B cell (primary cell): ENCODE measurements at regions not wholly inside any gene's neighbourhood (a gene's known extent, or its start where the extent isn't known, plus 50 kb on each side); places are given as distances from the start of the nearest gene placed in this dataset.

Experiments used
- ATAC-seq: fragments of 200-7000 bp; cut with Tn5 transposase; one replicate; pipeline ENCODE4 v1.10.0; 2021; ENCODE audit warnings: low read depth, mild to moderate bottlenecking, moderate number of reproducible peaks, moderate library complexity
- CTCF ChIA-PET: fragments of 350-600 bp; sonication (Branson Sonifier 250); formaldehyde crosslinking; loops from one replicate; lab custom pipeline; 2021; ENCODE audit warnings: antibody characterized with exemption, inconsistent platforms; lab: Charles Lee
- POLR2A ChIA-PET: fragments of 350-600 bp; sonication (Branson Sonifier 250); formaldehyde crosslinking; loops from one replicate; lab custom pipeline; 2021; ENCODE audit warnings: antibody characterized with exemption; lab: Charles Lee
- DNase-seq: peaks from one replicate; pipeline ENCODE4 v3.0.0; 2013
- H2AFZ ChIP-seq: 2 replicates; pipeline ENCODE4 v1.6.1; 2012; ENCODE audit warnings: mild to moderate bottlenecking, low read depth, low read length; ENCODE audit not compliant: insufficient read depth, poor library complexity, severe bottlenecking
- H3K27ac ChIP-seq, 2 donors: 1 replicate in 1 of 2; 2 replicates in 1 of 2; pipeline ENCODE4 v1.5.1; 2012 to 2013; ENCODE audit warnings: low read length in 2 of 2, mild to moderate bottlenecking in 2 of 2, moderate library complexity in 1 of 2
- H3K27me3 ChIP-seq, 4 experiments: fragments of 200-600 bp in 1 of 4; sonication (generic) in 1 of 4; replicated peaks in 1 of 4; 1 replicate in 2 of 4; 2 replicates in 2 of 4; pipeline versions ENCODE4 v1.6.1 to v1.7.0; 2013 to 2016; ENCODE audit warnings: low read length in 3 of 4, mild to moderate bottlenecking in 2 of 4, mixed read lengths in 1 of 4, moderate library complexity in 1 of 4; ENCODE audit not compliant: insufficient read depth in 4 of 4, control insufficient read depth in 3 of 4; ENCODE audit errors: control extremely low read depth in 1 of 4
- H3K36me3 ChIP-seq, 2 experiments: replicated peaks in 1 of 2; 1 replicate in 1 of 2; 2 replicates in 1 of 2; pipeline versions ENCODE4 v1.6.1 to v1.7.1; 2013; ENCODE audit warnings: low read length in 1 of 2; ENCODE audit not compliant: insufficient read depth in 2 of 2, control insufficient read depth in 1 of 2; ENCODE audit errors: control extremely low read depth in 1 of 2, extremely low read depth in 1 of 2
- H3K4me1 ChIP-seq, 2 donors: fragments of 200-600 bp in 1 of 2; sonication (generic) in 1 of 2; 1 replicate in 1 of 2; 2 replicates in 1 of 2; pipeline versions ENCODE4 v1.5.1 to v1.6.1; 2013 to 2017; ENCODE audit warnings: low read length in 2 of 2; ENCODE audit not compliant: control insufficient read depth in 2 of 2, insufficient read depth in 2 of 2
- H3K4me2 ChIP-seq: replicated peaks from 2 replicates; pipeline ENCODE3; 2012; ENCODE audit warnings: mild to moderate bottlenecking, low read depth, low read length; ENCODE audit not compliant: poor library complexity, severe bottlenecking
- H3K4me3 ChIP-seq, 5 experiments: fragments of 200-600 bp in 1 of 5; sonication (generic) in 1 of 5; 1 replicate in 3 of 5; 2 replicates in 2 of 5; pipeline versions ENCODE4 v1.5.1 to v1.7.0; 2011 to 2016; ENCODE audit warnings: low read length in 4 of 5, mild to moderate bottlenecking in 4 of 5, low read depth in 2 of 5, control low read depth in 1 of 5, moderate library complexity in 1 of 5; ENCODE audit not compliant: insufficient read depth in 1 of 5; ENCODE audit errors: control extremely low read depth in 1 of 5, extremely low read depth in 1 of 5
- H3K79me2 ChIP-seq: fragments of 200-600 bp; sonication (generic); one replicate; pipeline ENCODE4 v1.6.0; 2016; ENCODE audit warnings: low read length; ENCODE audit not compliant: control insufficient read depth, insufficient read depth
- H3K9ac ChIP-seq: fragments of 200-600 bp; sonication (generic); 2 replicates; pipeline ENCODE4 v1.6.1; 2017; ENCODE audit warnings: mild to moderate bottlenecking, low read length, moderate library complexity
- H3K9me3 ChIP-seq, 3 donors: one replicate each; pipeline versions ENCODE4 v1.6.1 to v1.7.1; 2013; ENCODE audit warnings: low read length in 2 of 3; ENCODE audit not compliant: control insufficient read depth in 2 of 3, insufficient read depth in 1 of 3; ENCODE audit errors: control extremely low read depth in 1 of 3
- H4K20me1 ChIP-seq: 2 replicates; pipeline ENCODE4 v1.6.0; 2012; ENCODE audit warnings: mild to moderate bottlenecking, low read length; ENCODE audit not compliant: insufficient read depth, control insufficient read depth, poor library complexity, severe bottlenecking
- H3K27ac Mint-ChIP-seq: one replicate; pipeline ENCODE4 v1.8.0; 2021; ENCODE audit warnings: mixed read lengths
- H3K27me3 Mint-ChIP-seq: one replicate; pipeline ENCODE4 v1.8.0; 2021; ENCODE audit warnings: mixed read lengths
- H3K4me1 Mint-ChIP-seq: one replicate; pipeline ENCODE4 v1.8.0; 2021; ENCODE audit warnings: mixed read lengths
- H3K4me3 Mint-ChIP-seq: one replicate; pipeline ENCODE4 v1.8.0; 2021; ENCODE audit warnings: mixed read lengths
- H3K9me3 Mint-ChIP-seq: one replicate; pipeline ENCODE4 v1.8.0; 2022; ENCODE audit warnings: mixed read lengths; ENCODE audit not compliant: insufficient read depth
- EZH2 ChIP-seq: IDR thresholded peaks from 2 replicates; pipeline ENCODE4 v1.6.1; 2012; ENCODE audit warnings: borderline replicate concordance, low read depth, mild to moderate bottlenecking, moderate library complexity, low read length; ENCODE audit not compliant: insufficient read depth, poor library complexity, severe bottlenecking
- WGBS: methylation state at CpG from one replicate; pipeline ENCODE4 v1.1.5; 2013; ENCODE audit warnings: missing lambda C conversion rate; ENCODE audit not compliant: insufficient coverage; 5-methylcytosine and 5-hydroxymethylcytosine counted together
- intact Hi-C: fragments of 100-400 bp; cut with micrococcal nuclease; formaldehyde crosslinking; loops from one replicate; pipeline ENCODE4 v1.10.0; 2022
- TF ChIP-seq, protein P1 (sequence below): fragments of 200-600 bp; IDR thresholded peaks from one replicate; pipeline ENCODE4 v1.8.0; 2022; ENCODE audit warnings: antibody characterized with exemption, mild to moderate bottlenecking

DNA sequence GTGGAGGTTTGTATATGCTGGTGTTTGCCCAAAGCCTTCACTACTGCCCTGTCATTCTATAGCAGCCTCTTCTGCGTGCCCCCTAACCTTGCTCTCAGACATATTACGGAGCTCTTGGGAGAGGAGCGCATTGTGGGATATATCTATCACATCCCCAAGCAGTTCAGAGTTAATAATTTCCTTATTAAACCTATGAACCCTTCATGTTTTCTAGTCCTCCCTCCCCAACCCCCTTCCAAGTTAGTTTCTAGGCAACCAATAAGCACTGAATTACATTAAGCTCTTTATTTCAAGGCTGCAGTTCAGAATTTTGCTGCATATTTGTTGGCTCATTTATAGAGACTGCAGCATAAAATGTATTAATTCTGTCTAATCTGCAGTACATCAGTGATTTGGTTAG is 57.3 kb upstream of the GRM7 start:
- intact Hi-C loops = no loop called here
- ChIA-PET POLR2A (no interaction called here), CTCF (interaction anchor here (1.3 to 9.8 kb wide), 2 partner anchors 599 to 1500 kb away, joined by 3 to 76 read pairs; no protein-coding TSS in a partner anchor)
- WGBS = 92% methylated on average over 2 of the region's 3 CpGs
- no peaks in the 10 kb centered on the region for H3K36me3 ChIP-seq
- H3K4me1 Mint-ChIP-seq = no peaks in the 10 kb centered on the region
- no peak for TF ChIP-seq EZH2
- TF ChIP-seq, protein P1, sequence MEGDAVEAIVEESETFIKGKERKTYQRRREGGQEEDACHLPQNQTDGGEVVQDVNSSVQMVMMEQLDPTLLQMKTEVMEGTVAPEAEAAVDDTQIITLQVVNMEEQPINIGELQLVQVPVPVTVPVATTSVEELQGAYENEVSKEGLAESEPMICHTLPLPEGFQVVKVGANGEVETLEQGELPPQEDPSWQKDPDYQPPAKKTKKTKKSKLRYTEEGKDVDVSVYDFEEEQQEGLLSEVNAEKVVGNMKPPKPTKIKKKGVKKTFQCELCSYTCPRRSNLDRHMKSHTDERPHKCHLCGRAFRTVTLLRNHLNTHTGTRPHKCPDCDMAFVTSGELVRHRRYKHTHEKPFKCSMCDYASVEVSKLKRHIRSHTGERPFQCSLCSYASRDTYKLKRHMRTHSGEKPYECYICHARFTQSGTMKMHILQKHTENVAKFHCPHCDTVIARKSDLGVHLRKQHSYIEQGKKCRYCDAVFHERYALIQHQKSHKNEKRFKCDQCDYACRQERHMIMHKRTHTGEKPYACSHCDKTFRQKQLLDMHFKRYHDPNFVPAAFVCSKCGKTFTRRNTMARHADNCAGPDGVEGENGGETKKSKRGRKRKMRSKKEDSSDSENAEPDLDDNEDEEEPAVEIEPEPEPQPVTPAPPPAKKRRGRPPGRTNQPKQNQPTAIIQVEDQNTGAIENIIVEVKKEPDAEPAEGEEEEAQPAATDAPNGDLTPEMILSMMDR = no peak
- no peak overlapping the region for H2AFZ ChIP-seq
- H3K27ac ChIP-seq = no peak overlapping the region
- DNase-seq (no peak), ATAC-seq (no peak)
- no peaks in the 10 kb centered on the region for H3K9me3 ChIP-seq
- no peaks in the 10 kb centered on the region for H3K27me3 ChIP-seq
- no peak overlapping the region for H3K9ac ChIP-seq
- no peak overlapping the region for H3K4me3 ChIP-seq
- H4K20me1 ChIP-seq = no peaks in the 10 kb centered on the region
- H3K4me2 ChIP-seq = no peak overlapping the region
- no peaks in the 10 kb centered on the region for H3K27me3 Mint-ChIP-seq
- H3K4me1 ChIP-seq = no peaks in the 10 kb centered on the region
- H3K27ac Mint-ChIP-seq = no peak overlapping the region
- no peaks in the 10 kb centered on the region for H3K79me2 ChIP-seq
- H3K9me3 Mint-ChIP-seq = no peaks in the 10 kb centered on the region
- H3K4me3 Mint-ChIP-seq = no peak overlapping the region

DNA sequence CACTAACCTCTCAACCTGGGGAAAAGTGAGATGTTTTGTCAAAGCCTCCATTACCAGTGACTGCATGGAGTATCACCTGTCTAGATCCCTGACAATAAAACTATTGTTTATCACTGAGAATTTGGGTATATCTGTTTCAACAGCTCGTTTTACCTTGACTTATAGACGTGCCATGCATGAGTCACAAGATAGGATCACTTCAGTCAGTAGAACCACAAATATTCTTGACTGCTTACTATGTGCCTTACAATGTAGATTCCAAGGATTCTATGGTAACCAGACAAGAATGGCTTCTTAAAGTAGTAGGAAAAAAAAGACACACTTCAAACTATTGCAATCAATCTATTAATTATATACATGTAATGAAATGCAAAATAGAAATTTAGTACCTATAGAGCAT is 55.7 kb upstream of the GRM7 start:
- intact Hi-C loops = no loop called here
- H3K4me3 ChIP-seq = no peak overlapping the region
- H3K4me3 Mint-ChIP-seq = no peak overlapping the region

More for the DNA sequence above, 55.7 kb upstream of the GRM7 start:
- TF ChIP-seq EZH2 = no peak
- TF ChIP-seq, protein P1 = no peak
- DNase-seq (no peak), ATAC-seq (no peak)
- CTCF ChIA-PET = interaction anchor here (9.8 kb wide), 1 partner anchor 600 kb away, joined by 76 read pairs; no protein-coding TSS in a partner anchor
- no peak overlapping the region for H3K27ac Mint-ChIP-seq
- Histone ChIP-seq H3K9ac (no peak overlapping the region), H3K9me3 (no peaks in the 10 kb centered on the region), H3K4me2 (no peak overlapping the region), H3K4me1 (no peaks in the 10 kb centered on the region), H3K36me3 (no peaks in the 10 kb centered on the region), H2AFZ (no peak overlapping the region), H3K79me2 (no peaks in the 10 kb centered on the region), H3K27ac (no peak overlapping the region), H4K20me1 (no peaks in the 10 kb centered on the region), H3K27me3 (no peaks in the 10 kb centered on the region)
- H3K9me3 Mint-ChIP-seq = no peaks in the 10 kb centered on the region
- no CpG with 5 or more reads among the region's 2 CpGs for WGBS
- no peaks in the 10 kb centered on the region for H3K27me3 Mint-ChIP-seq
- POLR2A ChIA-PET = no interaction called here
- H3K4me1 Mint-ChIP-seq = no peaks in the 10 kb centered on the region
